HL-60 (cell line): ENCODE measurements at regions not wholly inside any gene's neighbourhood (a gene's known extent, or its start where the extent isn't known, plus 50 kb on each side); places are given as distances from the start of the nearest gene placed in this dataset.
"Not testable (repeated sequence)": the region's sequence is repeated elsewhere in the genome, so short reads cannot be mapped to it uniquely, and the experiment has no call there.

ENCODE experiments used
- DNase-seq, 2 experiments: peaks; one replicate each; pipeline ENCODE4 v3.0.0-alpha.2; 2010 to 2020; ENCODE audit warnings: low read depth in 1 of 2, low spot score in 1 of 2
- H3K27ac ChIP-seq: fragments of 250-450 bp; sonication (Bioruptor Pico); replicated peaks from 2 replicates; pipeline ENCODE4 v1.5.1; 2020; ENCODE audit warnings: mild to moderate bottlenecking, moderate library complexity
- H3K27me3 ChIP-seq: fragments of 250-450 bp; sonication (Bioruptor Pico); 2 replicates; pipeline ENCODE4 v1.5.1; 2021; ENCODE audit warnings: mild to moderate bottlenecking, moderate library complexity; ENCODE audit not compliant: insufficient read depth, poor library complexity, severe bottlenecking
- H3K4me3 ChIP-seq: replicated peaks from 2 replicates; pipeline ENCODE4 v1.5.1; 2011; ENCODE audit warnings: mild to moderate bottlenecking, control low read depth, low read length; ENCODE audit not compliant: insufficient read depth
- CTCF ChIP-seq: IDR thresholded peaks from one replicate; pipeline ENCODE4 v1.5.1; 2011; ENCODE audit warnings: low read length, control low read depth, inconsistent platforms; ENCODE audit not compliant: insufficient read depth
- GABPA ChIP-seq: IDR thresholded peaks from 2 replicates; pipeline ENCODE4 v1.6.1; 2012; ENCODE audit warnings: low read depth
- POLR2AphosphoS5 ChIP-seq: IDR thresholded peaks from 2 replicates; pipeline ENCODE4 v1.6.1; 2012; ENCODE audit warnings: low read depth
- REST ChIP-seq: IDR thresholded peaks from 2 replicates; pipeline ENCODE4 v1.6.1; 2012; ENCODE audit warnings: low read depth; ENCODE audit not compliant: insufficient replicate concordance
- SPI1 ChIP-seq: IDR thresholded peaks from 2 replicates; pipeline ENCODE4 v1.6.1; 2012; ENCODE audit warnings: low read depth, mild to moderate bottlenecking, borderline replicate concordance

GRCh38 chr15:92801774-92802464, 98.2 kb upstream of the CHD2 start:
- no peak overlapping the region for H3K4me3 ChIP-seq
- H3K27ac ChIP-seq = 0 out of 2 replicates have a peak overlapping the region, but pooled peaks have one; percentile 21
- TF ChIP-seq REST = no peak
- TF ChIP-seq POLR2AphosphoS5 = no peak
- TF ChIP-seq GABPA = no peak
- no peak for TF ChIP-seq SPI1
- TF ChIP-seq CTCF = no peak
- peak in 1 of 2 experiments; percentile 64 for DNase-seq
- H3K27me3 ChIP-seq = no peaks in the 10 kb centered on the region

- no peak overlapping the region for H3K4me3 ChIP-seq
- H3K27me3 ChIP-seq = no peaks in the 10 kb centered on the region
- peak overlapping the region; percentile 37 for H3K27ac ChIP-seq
- no peak for DNase-seq
- TF ChIP-seq GABPA (no peak), SPI1 (no peak), REST (no peak), POLR2AphosphoS5 (no peak), CTCF (no peak)
Observed at GRCh38 chr15:92803536-92803851, 96.6 kb upstream of the CHD2 start.

- no peaks in the 10 kb centered on the region for H3K27me3 ChIP-seq
- DNase-seq = peak; percentile 97 to 100
- no peak for TF ChIP-seq REST
- no peak for TF ChIP-seq GABPA
- peak; percentile 59 for TF ChIP-seq POLR2AphosphoS5
- TF ChIP-seq CTCF = no peak
- peak; percentile 54; the same call in 1 of the 2 replicates for TF ChIP-seq SPI1
- H3K27ac ChIP-seq = peak overlapping the region; percentile 73
- no peak overlapping the region for H3K4me3 ChIP-seq
Observed at GRCh38 chr15:92803852-92804609, 96.1 kb upstream of the CHD2 start.

- not testable (repeated sequence) for H3K27me3 ChIP-seq, H3K4me3 ChIP-seq, DNase-seq
- peak overlapping the region; percentile 73 for H3K27ac ChIP-seq
Observed at GRCh38 chr15:92804610-92804936, 95.6 kb upstream of the CHD2 start.
